GM19328 (cell line): ENCODE measurements at regions not wholly inside any gene's neighbourhood (a gene's known extent, or its start where the extent isn't known, plus 50 kb on each side); places are given as distances from the start of the nearest gene placed in this dataset.
"Not testable (repeated sequence)": the region's sequence is repeated elsewhere in the genome, so short reads cannot be mapped to it uniquely, and the experiment has no call there.

Experiments
- ATAC-seq: cut with Tn5 transposase; IDR thresholded peaks from one replicate; pipeline ENCODE4 v1.9.1; 2021; ENCODE audit warnings: mild to moderate bottlenecking, moderate library complexity; ENCODE audit not compliant: unreplicated experiment

DNA sequence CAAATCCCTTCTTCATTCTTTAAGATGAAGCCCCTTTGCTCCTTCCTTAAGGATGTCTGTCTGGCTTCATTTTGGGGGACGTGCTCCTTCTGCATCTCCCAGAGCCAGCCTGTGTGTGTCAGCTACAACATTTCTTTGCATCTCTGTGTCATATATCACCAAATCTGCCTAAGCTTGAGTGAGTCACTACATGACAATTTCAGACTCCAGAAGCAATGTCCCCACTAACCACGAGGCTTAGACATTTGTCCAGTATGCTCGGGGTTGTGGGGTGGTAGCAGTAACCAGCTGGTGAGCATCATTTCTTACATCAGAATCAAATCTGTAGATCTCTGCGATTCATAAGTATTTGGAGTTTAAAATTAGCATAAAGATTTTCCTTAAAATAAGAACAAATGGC, 54.1 kb upstream of the USP14 start:
- ATAC-seq: not testable (repeated sequence)

DNA sequence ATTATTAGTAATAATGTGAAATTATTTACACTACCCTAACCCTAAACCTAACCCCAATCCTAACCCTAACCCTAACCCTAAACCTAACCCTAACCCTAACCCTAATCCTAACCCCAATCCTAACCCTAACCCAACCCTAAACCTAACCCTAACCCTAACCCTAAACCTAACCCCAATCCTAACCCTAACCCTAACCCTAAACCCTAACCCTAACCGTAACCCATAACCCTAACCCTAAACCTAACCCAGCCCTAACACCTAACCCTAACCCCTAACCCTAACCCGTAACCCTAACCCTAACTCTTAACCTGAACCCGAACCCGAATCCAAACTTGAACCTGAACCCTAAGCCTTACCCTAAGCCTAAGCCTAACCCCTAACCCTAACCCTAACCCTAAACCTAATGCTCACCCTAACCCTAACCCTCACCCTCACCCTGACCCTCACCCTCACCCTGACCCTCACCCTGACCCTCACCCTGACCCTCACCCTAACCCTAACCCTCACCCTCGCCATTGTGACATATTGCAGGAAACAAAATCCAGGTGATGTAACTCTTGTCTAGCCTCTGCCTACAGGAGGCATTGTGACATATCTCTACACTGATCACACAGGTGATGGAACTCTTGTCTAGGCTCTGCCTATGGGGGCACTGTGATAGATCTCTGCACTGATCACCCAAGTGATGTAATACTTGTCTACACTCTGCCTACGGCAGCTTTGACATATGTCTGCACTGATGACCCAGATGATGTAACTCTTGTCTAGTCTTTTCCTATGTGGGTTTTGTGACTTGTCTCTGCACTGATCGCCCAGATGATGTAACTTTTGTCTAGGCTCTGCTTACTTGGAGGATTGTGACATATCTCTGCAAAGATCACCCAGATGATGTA, 53.0 kb upstream of the USP14 start:
- ATAC-seq: not testable (repeated sequence)

DNA sequence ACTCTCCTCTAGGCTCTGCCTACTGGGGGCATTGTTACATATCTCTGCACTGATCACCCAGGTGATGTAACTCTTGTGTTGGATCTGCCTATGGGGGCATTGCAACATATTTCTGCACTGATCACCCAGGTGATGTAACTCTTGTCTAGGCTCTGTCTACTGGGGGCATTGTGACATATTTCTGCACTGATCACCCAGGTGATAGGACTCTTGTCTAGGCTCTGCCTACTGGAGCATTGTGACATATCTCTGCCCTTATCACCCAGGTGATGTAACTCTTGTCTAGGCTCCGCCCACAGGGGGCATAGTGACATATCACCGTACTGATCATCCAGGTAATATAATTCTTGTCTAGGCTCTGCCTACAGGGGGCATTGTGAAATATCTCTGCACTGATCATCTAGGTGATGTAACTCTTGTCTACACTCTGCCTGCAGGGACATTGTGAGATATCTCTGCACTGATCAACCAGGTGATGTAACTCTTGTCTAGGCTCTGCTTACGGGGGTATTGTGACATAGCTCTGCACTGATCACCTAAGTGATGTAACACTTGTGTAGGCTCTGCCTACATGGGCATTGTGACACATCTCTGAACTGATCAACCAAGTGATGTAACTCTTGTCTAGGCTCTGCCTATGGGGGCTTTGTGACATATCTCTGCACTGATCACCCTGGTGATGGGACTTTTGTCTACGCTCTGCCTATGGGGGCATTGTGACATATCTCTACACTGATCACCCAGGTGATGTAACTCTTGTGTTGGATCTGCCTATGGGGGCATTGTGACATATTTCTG, 52.1 kb upstream of the USP14 start:
- ATAC-seq: not testable (repeated sequence)

- not testable (repeated sequence) for ATAC-seq
Measured at GRCh38 chr18:106868-107384, 51.4 kb upstream of the USP14 start.

GRCh38 chr18:107464-107863, 50.9 kb upstream of the USP14 start:
- ATAC-seq: not testable (repeated sequence)

- ATAC-seq: peak; percentile 31
Measured at GRCh38 chr18:107947-108664, 50.3 kb upstream of the USP14 start.
